ENCODE measurements at regions not wholly inside any gene's neighbourhood (a gene's known extent, or its start where the extent isn't known, plus 50 kb on each side); places are given as distances from the start of the nearest gene placed in this dataset.

- no peak for TF ChIP-seq USF2 (IDR thresholded peaks at IDR 0.05; ENCODE audit: borderline replicate concordance, low read depth, low read length)
- TF ChIP-seq RFX5 (IDR thresholded peaks at IDR 0.05; ENCODE audit: low read length), result no peak
- no peak for TF ChIP-seq POLR2AphosphoS5 (IDR thresholded peaks at IDR 0.05; ENCODE audit: low read depth, low read length)
- no peak for TF ChIP-seq EZH2phosphoT487 (IDR thresholded peaks at IDR 0.05; ENCODE audit: borderline replicate concordance, low read depth)
- TF ChIP-seq MXI1 (IDR thresholded peaks at IDR 0.05; ENCODE audit: low read depth, low read length), result no peak
- TF ChIP-seq, protein P1, sequence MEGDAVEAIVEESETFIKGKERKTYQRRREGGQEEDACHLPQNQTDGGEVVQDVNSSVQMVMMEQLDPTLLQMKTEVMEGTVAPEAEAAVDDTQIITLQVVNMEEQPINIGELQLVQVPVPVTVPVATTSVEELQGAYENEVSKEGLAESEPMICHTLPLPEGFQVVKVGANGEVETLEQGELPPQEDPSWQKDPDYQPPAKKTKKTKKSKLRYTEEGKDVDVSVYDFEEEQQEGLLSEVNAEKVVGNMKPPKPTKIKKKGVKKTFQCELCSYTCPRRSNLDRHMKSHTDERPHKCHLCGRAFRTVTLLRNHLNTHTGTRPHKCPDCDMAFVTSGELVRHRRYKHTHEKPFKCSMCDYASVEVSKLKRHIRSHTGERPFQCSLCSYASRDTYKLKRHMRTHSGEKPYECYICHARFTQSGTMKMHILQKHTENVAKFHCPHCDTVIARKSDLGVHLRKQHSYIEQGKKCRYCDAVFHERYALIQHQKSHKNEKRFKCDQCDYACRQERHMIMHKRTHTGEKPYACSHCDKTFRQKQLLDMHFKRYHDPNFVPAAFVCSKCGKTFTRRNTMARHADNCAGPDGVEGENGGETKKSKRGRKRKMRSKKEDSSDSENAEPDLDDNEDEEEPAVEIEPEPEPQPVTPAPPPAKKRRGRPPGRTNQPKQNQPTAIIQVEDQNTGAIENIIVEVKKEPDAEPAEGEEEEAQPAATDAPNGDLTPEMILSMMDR (IDR thresholded peaks at IDR 0.05), result no peak
- TF ChIP-seq TAF1 (IDR thresholded peaks at IDR 0.05; ENCODE audit: borderline replicate concordance, low read depth, low read length), result no peak
- TF ChIP-seq YY1 (IDR thresholded peaks at IDR 0.05; ENCODE audit: low read depth), result no peak
- TF ChIP-seq SIN3A (IDR thresholded peaks at IDR 0.05; ENCODE audit: borderline replicate concordance, low read depth, low read length), result no peak
Measured at GRCh38 chrX:4588056-4588455, 874.6 kb upstream of the PRKX start.

All from SK-N-SH (cell line).